ENCODE measurements at regions not wholly inside any gene's neighbourhood (a gene's known extent, or its start where the extent isn't known, plus 50 kb on each side); places are given as distances from the start of the nearest gene placed in this dataset.

DNA sequence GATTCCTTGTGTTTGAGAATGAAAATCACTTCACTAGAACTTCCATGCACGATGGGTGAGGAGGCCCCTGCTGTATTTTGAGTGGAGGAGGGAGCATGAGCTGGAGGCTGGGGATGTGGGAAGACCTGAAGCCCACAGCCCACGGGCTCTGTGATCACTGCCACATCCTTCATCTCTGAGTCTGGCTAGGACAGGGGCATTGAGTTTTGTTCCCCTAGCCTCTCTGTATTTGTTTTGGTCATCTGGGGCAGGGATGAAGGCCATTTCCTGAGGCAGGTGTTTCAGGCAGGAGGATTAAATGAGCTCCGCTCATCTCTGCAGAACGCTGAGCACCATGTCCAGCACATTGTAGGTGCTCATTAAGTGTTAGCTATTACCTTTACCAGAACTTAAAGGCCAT is 293.6 kb downstream of the GLRX3 start:
- TF ChIP-seq, protein P1, sequence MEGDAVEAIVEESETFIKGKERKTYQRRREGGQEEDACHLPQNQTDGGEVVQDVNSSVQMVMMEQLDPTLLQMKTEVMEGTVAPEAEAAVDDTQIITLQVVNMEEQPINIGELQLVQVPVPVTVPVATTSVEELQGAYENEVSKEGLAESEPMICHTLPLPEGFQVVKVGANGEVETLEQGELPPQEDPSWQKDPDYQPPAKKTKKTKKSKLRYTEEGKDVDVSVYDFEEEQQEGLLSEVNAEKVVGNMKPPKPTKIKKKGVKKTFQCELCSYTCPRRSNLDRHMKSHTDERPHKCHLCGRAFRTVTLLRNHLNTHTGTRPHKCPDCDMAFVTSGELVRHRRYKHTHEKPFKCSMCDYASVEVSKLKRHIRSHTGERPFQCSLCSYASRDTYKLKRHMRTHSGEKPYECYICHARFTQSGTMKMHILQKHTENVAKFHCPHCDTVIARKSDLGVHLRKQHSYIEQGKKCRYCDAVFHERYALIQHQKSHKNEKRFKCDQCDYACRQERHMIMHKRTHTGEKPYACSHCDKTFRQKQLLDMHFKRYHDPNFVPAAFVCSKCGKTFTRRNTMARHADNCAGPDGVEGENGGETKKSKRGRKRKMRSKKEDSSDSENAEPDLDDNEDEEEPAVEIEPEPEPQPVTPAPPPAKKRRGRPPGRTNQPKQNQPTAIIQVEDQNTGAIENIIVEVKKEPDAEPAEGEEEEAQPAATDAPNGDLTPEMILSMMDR (IDR thresholded peaks at IDR 0.05; ENCODE audit: insufficient read depth, low read length): no peak
- TF ChIP-seq GABPA (IDR thresholded peaks at IDR 0.05; ENCODE audit: low read depth) (no peak), POLR2AphosphoS5 (IDR thresholded peaks at IDR 0.05; ENCODE audit: low read depth) (no peak), SPI1 (IDR thresholded peaks at IDR 0.05; ENCODE audit: borderline replicate concordance, low read depth) (no peak)
- TF ChIP-seq, protein P2, sequence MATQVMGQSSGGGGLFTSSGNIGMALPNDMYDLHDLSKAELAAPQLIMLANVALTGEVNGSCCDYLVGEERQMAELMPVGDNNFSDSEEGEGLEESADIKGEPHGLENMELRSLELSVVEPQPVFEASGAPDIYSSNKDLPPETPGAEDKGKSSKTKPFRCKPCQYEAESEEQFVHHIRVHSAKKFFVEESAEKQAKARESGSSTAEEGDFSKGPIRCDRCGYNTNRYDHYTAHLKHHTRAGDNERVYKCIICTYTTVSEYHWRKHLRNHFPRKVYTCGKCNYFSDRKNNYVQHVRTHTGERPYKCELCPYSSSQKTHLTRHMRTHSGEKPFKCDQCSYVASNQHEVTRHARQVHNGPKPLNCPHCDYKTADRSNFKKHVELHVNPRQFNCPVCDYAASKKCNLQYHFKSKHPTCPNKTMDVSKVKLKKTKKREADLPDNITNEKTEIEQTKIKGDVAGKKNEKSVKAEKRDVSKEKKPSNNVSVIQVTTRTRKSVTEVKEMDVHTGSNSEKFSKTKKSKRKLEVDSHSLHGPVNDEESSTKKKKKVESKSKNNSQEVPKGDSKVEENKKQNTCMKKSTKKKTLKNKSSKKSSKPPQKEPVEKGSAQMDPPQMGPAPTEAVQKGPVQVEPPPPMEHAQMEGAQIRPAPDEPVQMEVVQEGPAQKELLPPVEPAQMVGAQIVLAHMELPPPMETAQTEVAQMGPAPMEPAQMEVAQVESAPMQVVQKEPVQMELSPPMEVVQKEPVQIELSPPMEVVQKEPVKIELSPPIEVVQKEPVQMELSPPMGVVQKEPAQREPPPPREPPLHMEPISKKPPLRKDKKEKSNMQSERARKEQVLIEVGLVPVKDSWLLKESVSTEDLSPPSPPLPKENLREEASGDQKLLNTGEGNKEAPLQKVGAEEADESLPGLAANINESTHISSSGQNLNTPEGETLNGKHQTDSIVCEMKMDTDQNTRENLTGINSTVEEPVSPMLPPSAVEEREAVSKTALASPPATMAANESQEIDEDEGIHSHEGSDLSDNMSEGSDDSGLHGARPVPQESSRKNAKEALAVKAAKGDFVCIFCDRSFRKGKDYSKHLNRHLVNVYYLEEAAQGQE (IDR thresholded peaks at IDR 0.05; ENCODE audit: insufficient replicate concordance, low read depth): no peak
